CD14-positive monocyte (primary cell): ENCODE measurements at regions not wholly inside any gene's neighbourhood (a gene's known extent, or its start where the extent isn't known, plus 50 kb on each side); places are given as distances from the start of the nearest gene placed in this dataset.

ENCODE experiments used
- DNase-seq, 3 donors: peaks; one replicate each; pipeline ENCODE4 v3.0.0-alpha.2; 2011 to 2022
- H2AFZ ChIP-seq: 2 replicates; pipeline ENCODE4 v1.6.0; 2012; ENCODE audit warnings: mild to moderate bottlenecking, low read depth, low read length, inconsistent platforms; ENCODE audit not compliant: insufficient read depth, poor library complexity, severe bottlenecking
- H3K27ac ChIP-seq, 2 donors: 1 replicate in 1 of 2; 2 replicates in 1 of 2; pipeline ENCODE4 v1.5.1; 2012 to 2013; ENCODE audit warnings: low read length in 2 of 2, control low read depth in 1 of 2, inconsistent platforms in 1 of 2, low read depth in 1 of 2, mild to moderate bottlenecking in 1 of 2
- H3K27me3 ChIP-seq, 2 donors: one replicate each; pipeline versions ENCODE4 v1.6.0 to v1.6.1; 2011 to 2013; ENCODE audit warnings: low read length in 2 of 2; ENCODE audit not compliant: control insufficient read depth in 2 of 2, insufficient read depth in 2 of 2
- H3K36me3 ChIP-seq, 2 donors: replicated peaks in 1 of 2; 1 replicate in 1 of 2; 2 replicates in 1 of 2; pipeline versions ENCODE4 v1.5.1 to v1.6.1; 2012 to 2013; ENCODE audit warnings: low read length in 2 of 2, control low read depth in 1 of 2, inconsistent platforms in 1 of 2, mild to moderate bottlenecking in 1 of 2; ENCODE audit not compliant: insufficient read depth in 2 of 2, control insufficient read depth in 1 of 2
- H3K4me1 ChIP-seq, 2 donors: 1 replicate in 1 of 2; 2 replicates in 1 of 2; pipeline versions ENCODE4 v1.5.1 to v1.6.1; 2012 to 2013; ENCODE audit warnings: low read length in 2 of 2, control low read depth in 1 of 2, inconsistent platforms in 1 of 2, mild to moderate bottlenecking in 1 of 2, moderate library complexity in 1 of 2; ENCODE audit not compliant: insufficient read depth in 2 of 2, control insufficient read depth in 1 of 2
- H3K4me2 ChIP-seq: replicated peaks from 2 replicates; pipeline ENCODE3; 2012; ENCODE audit warnings: low read length, moderate library complexity, mild to moderate bottlenecking; ENCODE audit not compliant: poor library complexity, severe bottlenecking; ENCODE audit errors: extremely low read depth
- H3K4me3 ChIP-seq, 3 experiments: fragments of 200-600 bp in 1 of 3; sonication (generic) in 1 of 3; replicated peaks in 1 of 3; 1 replicate in 2 of 3; 2 replicates in 1 of 3; pipeline ENCODE4 v1.5.1; 2011 to 2013; ENCODE audit warnings: low read length in 3 of 3, mild to moderate bottlenecking in 3 of 3, control low read depth in 2 of 3, low read depth in 2 of 3, inconsistent platforms in 1 of 3, moderate library complexity in 1 of 3
- H3K79me2 ChIP-seq: 2 replicates; pipeline ENCODE4 v1.6.0; 2012; ENCODE audit warnings: mild to moderate bottlenecking, control low read depth, inconsistent platforms, low read length, moderate library complexity; ENCODE audit not compliant: insufficient read depth
- H3K9ac ChIP-seq: 2 replicates; pipeline ENCODE4 v1.6.0; 2017; ENCODE audit warnings: low read length, mild to moderate bottlenecking; ENCODE audit not compliant: insufficient read depth, poor library complexity, severe bottlenecking
- H3K9me3 ChIP-seq, 2 donors: replicated peaks in 1 of 2; 1 replicate in 1 of 2; 2 replicates in 1 of 2; pipeline versions ENCODE4 v1.5.1 to v1.6.1; 2012 to 2013; ENCODE audit warnings: low read length in 2 of 2, control low read depth in 1 of 2; ENCODE audit not compliant: control insufficient read depth in 1 of 2, insufficient read depth in 1 of 2
- H4K20me1 ChIP-seq: 2 replicates; pipeline ENCODE4 v1.6.0; 2012; ENCODE audit warnings: mild to moderate bottlenecking, low read length, control low read depth, moderate library complexity; ENCODE audit not compliant: insufficient read depth
- H3K27ac Mint-ChIP-seq, 7 donors: one replicate each; pipeline ENCODE4 v1.8.0; 2020; ENCODE audit warnings: mild to moderate bottlenecking in 7 of 7, mixed read lengths in 7 of 7, moderate library complexity in 6 of 7, inconsistent platforms in 2 of 7
- H3K27me3 Mint-ChIP-seq, 3 donors: one replicate each; pipeline ENCODE4 v1.8.0; 2021 to 2022; ENCODE audit warnings: low read depth in 3 of 3, mild to moderate bottlenecking in 3 of 3, mixed read lengths in 3 of 3, moderate library complexity in 3 of 3, inconsistent platforms in 1 of 3
- H3K36me3 Mint-ChIP-seq, 2 donors: one replicate each; pipeline ENCODE4 v1.8.0; 2020; ENCODE audit warnings: mixed read lengths in 2 of 2, inconsistent platforms in 1 of 2, mild to moderate bottlenecking in 1 of 2
- H3K4me1 Mint-ChIP-seq: one replicate; pipeline ENCODE4 v1.8.0; 2020; ENCODE audit warnings: mild to moderate bottlenecking, mixed read lengths
- H3K4me3 Mint-ChIP-seq, 2 donors: one replicate each; pipeline ENCODE4 v1.8.0; 2020; ENCODE audit warnings: mild to moderate bottlenecking in 2 of 2, mixed read lengths in 2 of 2, moderate library complexity in 1 of 2
- H3K9me3 Mint-ChIP-seq, 7 donors: one replicate each; pipeline ENCODE4 v1.8.0; 2020 to 2022; ENCODE audit warnings: mixed read lengths in 7 of 7, mild to moderate bottlenecking in 6 of 7, moderate library complexity in 6 of 7, inconsistent platforms in 2 of 7
- CTCF ChIP-seq: fragments of 200-600 bp; IDR thresholded peaks from one replicate; pipeline ENCODE4 v1.8.0; 2022; ENCODE audit warnings: antibody characterized with exemption, mild to moderate bottlenecking
- WGBS: methylation state at CpG from one replicate; pipeline ENCODE4 v1.1.5; 2013; ENCODE audit warnings: missing lambda C conversion rate; ENCODE audit not compliant: insufficient coverage; 5-methylcytosine and 5-hydroxymethylcytosine counted together
- intact Hi-C, 2 donors: fragments of 100-400 bp; cut with micrococcal nuclease; formaldehyde crosslinking; loops; one replicate each; pipeline versions ENCODE4 v1.15.0 to v1.15.1; 2023

- Mint-ChIP-seq H3K4me3 (no peak overlapping the region), H3K9me3 (peaks cover 0 to 11% (median 4%) of the 10 kb centered on the region in 7 donors), H3K36me3 (no peaks in the 10 kb centered on the region), H3K4me1 (no peaks in the 10 kb centered on the region), H3K27me3 (peaks cover 0 to 2% (median 0%) of the 10 kb centered on the region in 3 donors), H3K27ac (no peak overlapping the region)
- no peak for DNase-seq
- H3K9ac ChIP-seq: no peak overlapping the region
- intact Hi-C loops: no loop called here
- no peaks in the 10 kb centered on the region for H3K4me1 ChIP-seq
- no peaks in the 10 kb centered on the region for H3K9me3 ChIP-seq
- no CpG with 5 or more reads among the region's 1 CpG for WGBS
- TF ChIP-seq CTCF: no peak
- H3K36me3 ChIP-seq: no peaks in the 10 kb centered on the region
- H3K79me2 ChIP-seq: no peaks in the 10 kb centered on the region
- H3K4me2 ChIP-seq: no peak overlapping the region
- no peak overlapping the region for H3K4me3 ChIP-seq
- no peaks in the 10 kb centered on the region for H4K20me1 ChIP-seq
- H3K27ac ChIP-seq: no peak overlapping the region
- no peaks in the 10 kb centered on the region for H3K27me3 ChIP-seq
- no peak overlapping the region for H2AFZ ChIP-seq
Measured at GRCh38 chr10:107492389-107492788, 327.9 kb upstream of the SORCS1 start.

GRCh38 chr10:107490389-107490788, 325.9 kb upstream of the SORCS1 start:
- WGBS: 100% methylated on average over 1 of the region's 2 CpGs

More at GRCh38 chr10:107490389-107490788, 325.9 kb upstream of the SORCS1 start:
- Histone ChIP-seq H3K9ac (no peak overlapping the region), H2AFZ (no peak overlapping the region), H3K4me2 (no peak overlapping the region), H3K79me2 (no peaks in the 10 kb centered on the region), H3K9me3 (no peaks in the 10 kb centered on the region), H3K4me3 (no peak overlapping the region), H3K4me1 (no peaks in the 10 kb centered on the region), H3K27ac (no peak overlapping the region), H3K27me3 (no peaks in the 10 kb centered on the region), H4K20me1 (no peaks in the 10 kb centered on the region), H3K36me3 (no peaks in the 10 kb centered on the region)
- Mint-ChIP-seq H3K9me3 (peaks cover 0 to 7% (median 2%) of the 10 kb centered on the region in 7 donors), H3K27ac (no peak overlapping the region), H3K36me3 (no peaks in the 10 kb centered on the region), H3K27me3 (peaks cover 0 to 2% (median 0%) of the 10 kb centered on the region in 3 donors), H3K4me3 (no peak overlapping the region), H3K4me1 (no peaks in the 10 kb centered on the region)
- DNase-seq: no peak
- intact Hi-C loops: no loop called here
- TF ChIP-seq CTCF: no peak
